ENCODE measurements at regions not wholly inside any gene's neighbourhood (a gene's known extent, or its start where the extent isn't known, plus 50 kb on each side); places are given as distances from the start of the nearest gene placed in this dataset.

- DNase-seq: no peak
- no peaks in the 10 kb centered on the region for H3K9me3 ChIP-seq
- H3K27ac ChIP-seq: no peak overlapping the region
- H3K36me3 ChIP-seq: no peaks in the 10 kb centered on the region
- TF ChIP-seq CTCF (IDR thresholded peaks at IDR 0.05) (no peak), POLR2A (IDR thresholded peaks at IDR 0.05) (no peak), EP300 (IDR thresholded peaks at IDR 0.05) (no peak), POLR2AphosphoS5 (IDR thresholded peaks at IDR 0.05) (no peak)
- 79 to 80% methylated on average over 4 of the region's 4 CpGs for WGBS, 2 donors
- no peaks in the 10 kb centered on the region for H3K4me1 ChIP-seq
- intact Hi-C loops (cut with DNase I): no loop called here
- no peaks in the 10 kb centered on the region for H3K27me3 ChIP-seq
- no peak overlapping the region for H3K4me3 ChIP-seq
Observed at GRCh38 chr17:68700421-68700820, 99.3 kb upstream of the FAM20A start.

- H3K27ac ChIP-seq: no peak overlapping the region
- H3K4me1 ChIP-seq: no peaks in the 10 kb centered on the region
- no peaks in the 10 kb centered on the region for H3K27me3 ChIP-seq
- no peak for DNase-seq
- H3K36me3 ChIP-seq: no peaks in the 10 kb centered on the region
- intact Hi-C loops (cut with DNase I): no loop called here
- 92 to 95% methylated on average over 6 of the region's 6 CpGs for WGBS, 2 donors
- no peak overlapping the region for H3K4me3 ChIP-seq
- TF ChIP-seq POLR2A (IDR thresholded peaks at IDR 0.05) (no peak), CTCF (IDR thresholded peaks at IDR 0.05) (no peak), POLR2AphosphoS5 (IDR thresholded peaks at IDR 0.05) (no peak), EP300 (IDR thresholded peaks at IDR 0.05) (no peak)
- H3K9me3 ChIP-seq: no peaks in the 10 kb centered on the region
Observed at GRCh38 chr17:68699936-68700335, 98.8 kb upstream of the FAM20A start.

- Histone ChIP-seq H3K9me3 (no peaks in the 10 kb centered on the region), H3K27me3 (no peaks in the 10 kb centered on the region), H3K36me3 (no peaks in the 10 kb centered on the region), H3K4me1 (no peaks in the 10 kb centered on the region), H3K4me3 (no peak overlapping the region), H3K27ac (peak overlapping the region in 3 of 4 donors; percentile 9 to 42 (median 19))
- WGBS, 2 donors: 21 to 37% methylated on average over 3 of the region's 3 CpGs
- intact Hi-C loops (cut with DNase I): no loop called here
- TF ChIP-seq POLR2A (IDR thresholded peaks at IDR 0.05) (no peak), CTCF (IDR thresholded peaks at IDR 0.05) (no peak), POLR2AphosphoS5 (IDR thresholded peaks at IDR 0.05) (peak in 1 of 4 donors; percentile 20), EP300 (IDR thresholded peaks at IDR 0.05) (no peak)
- no peak for DNase-seq
Observed at GRCh38 chr17:68698746-68699145, 97.6 kb upstream of the FAM20A start.

DNA sequence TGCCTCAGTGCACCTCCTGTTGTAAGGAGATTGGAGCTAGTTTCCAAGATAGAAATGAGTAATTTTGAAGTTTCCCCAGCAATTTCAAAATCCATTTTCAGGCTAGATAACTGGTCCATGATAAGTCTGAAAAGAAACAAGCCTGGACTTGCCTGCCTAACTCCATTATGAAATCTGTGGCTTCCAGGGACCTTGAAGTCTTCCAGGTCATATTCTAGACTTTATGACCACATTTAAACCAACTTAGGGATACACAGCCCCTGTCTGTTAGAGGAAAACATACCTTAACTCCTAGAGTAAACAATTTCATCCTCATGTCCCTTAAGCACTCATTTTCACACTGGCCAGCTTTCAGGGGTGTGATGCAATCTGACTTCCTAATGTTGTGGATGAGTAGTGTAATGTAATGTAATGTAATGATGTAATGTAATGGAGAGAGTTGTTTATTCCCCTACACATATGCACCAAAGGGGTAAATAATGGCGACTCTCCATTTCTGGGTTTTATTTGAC, 96.7 kb upstream of the FAM20A start:
- intact Hi-C loops (cut with DNase I): no loop called here
- Histone ChIP-seq H3K27me3 (no peaks in the 10 kb centered on the region), H3K4me1 (no peaks in the 10 kb centered on the region), H3K27ac (peak overlapping the region in 3 of 4 donors; percentile 9 to 42 (median 19)), H3K36me3 (no peaks in the 10 kb centered on the region), H3K4me3 (no peak overlapping the region), H3K9me3 (no peaks in the 10 kb centered on the region)
- DNase-seq: peak; percentile 73
- WGBS, 2 donors: 83 to 86% methylated on average over 1 of the region's 1 CpG
- no peak for TF ChIP-seq CTCF (IDR thresholded peaks at IDR 0.05)
- TF ChIP-seq EP300 (IDR thresholded peaks at IDR 0.05): no peak
- TF ChIP-seq POLR2AphosphoS5 (IDR thresholded peaks at IDR 0.05): no peak
- no peak for TF ChIP-seq POLR2A (IDR thresholded peaks at IDR 0.05)

DNA sequence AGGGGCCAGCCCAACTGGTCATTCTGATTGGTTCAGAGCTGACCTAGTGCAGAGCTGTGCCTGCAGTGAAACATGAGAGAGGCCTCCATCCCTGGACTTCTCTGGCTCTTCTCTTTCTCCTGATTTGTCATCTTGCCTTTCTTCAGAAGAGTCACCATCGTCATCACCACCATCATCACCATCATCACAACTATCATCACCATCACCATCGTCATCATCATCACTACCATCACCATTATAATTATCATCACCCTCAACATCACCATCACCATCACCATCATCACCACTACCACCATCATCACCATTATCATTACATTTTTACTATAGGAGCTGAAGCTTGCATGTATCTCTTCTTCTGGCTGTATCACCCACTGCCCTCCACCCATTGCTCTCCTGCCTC, 94.5 kb upstream of the FAM20A start:
- intact Hi-C loops (cut with DNase I): no loop called here
- no peaks in the 10 kb centered on the region for H3K27me3 ChIP-seq
- 93 to 95% methylated on average over 2 of the region's 2 CpGs for WGBS, 2 donors
- no peaks in the 10 kb centered on the region for H3K9me3 ChIP-seq
- TF ChIP-seq CTCF (IDR thresholded peaks at IDR 0.05) (no peak), POLR2AphosphoS5 (IDR thresholded peaks at IDR 0.05) (no peak), POLR2A (IDR thresholded peaks at IDR 0.05) (no peak), EP300 (IDR thresholded peaks at IDR 0.05) (no peak)
- no peak overlapping the region for H3K27ac ChIP-seq
- H3K4me3 ChIP-seq: no peak overlapping the region
- no peaks in the 10 kb centered on the region for H3K36me3 ChIP-seq
- no peak for DNase-seq
- no peaks in the 10 kb centered on the region for H3K4me1 ChIP-seq

All from sigmoid colon (tissue), 6 donors.